ENCODE measurements at regions not wholly inside any gene's neighbourhood (a gene's known extent, or its start where the extent isn't known, plus 50 kb on each side); places are given as distances from the start of the nearest gene placed in this dataset.

GRCh38 chr2:76310894-76311633, 600.3 kb upstream of the GCFC2 start:
- H3K79me2 ChIP-seq (ENCODE audit: insufficient read depth, low read length): no peaks in the 10 kb centered on the region
- no peak overlapping the region for H3K27ac ChIP-seq (ENCODE audit: low read depth, low read length)
- no peaks in the 10 kb centered on the region for H3K36me3 ChIP-seq (ENCODE audit: insufficient read depth, low read length)
- no peak overlapping the region for H3K4me3 ChIP-seq (ENCODE audit: insufficient read depth, low read length)
- no peaks in the 10 kb centered on the region for H3K27me3 ChIP-seq (ENCODE audit: insufficient read depth, low read length)
- no peaks in the 10 kb centered on the region for H3K4me1 ChIP-seq (ENCODE audit: insufficient read depth, low read length)
- DNase-seq (ENCODE audit: insufficient read length, low spot score, missing footprints): no peak
- no peak for TF ChIP-seq CTCF (IDR thresholded peaks at IDR 0.05; ENCODE audit: extremely low read depth, low read depth, low read length)
- no peaks in the 10 kb centered on the region for H4K20me1 ChIP-seq (ENCODE audit: insufficient read depth, low read length)
- H3K9me3 ChIP-seq (ENCODE audit: low read depth, low read length): no peaks in the 10 kb centered on the region
- no peak overlapping the region for H2AFZ ChIP-seq (ENCODE audit: low read length)
- no peak overlapping the region for H3K4me2 ChIP-seq (ENCODE audit: insufficient read depth, low read length)

- Histone ChIP-seq H2AFZ (ENCODE audit: low read length) (no peak overlapping the region), H3K4me1 (ENCODE audit: insufficient read depth, low read length) (no peaks in the 10 kb centered on the region), H3K4me2 (ENCODE audit: insufficient read depth, low read length) (no peak overlapping the region), H3K36me3 (ENCODE audit: insufficient read depth, low read length) (no peaks in the 10 kb centered on the region), H3K27ac (ENCODE audit: low read depth, low read length) (no peak overlapping the region), H3K27me3 (ENCODE audit: insufficient read depth, low read length) (no peaks in the 10 kb centered on the region), H3K9me3 (ENCODE audit: low read depth, low read length) (no peaks in the 10 kb centered on the region), H3K79me2 (ENCODE audit: insufficient read depth, low read length) (no peaks in the 10 kb centered on the region), H4K20me1 (ENCODE audit: insufficient read depth, low read length) (no peaks in the 10 kb centered on the region), H3K4me3 (ENCODE audit: insufficient read depth, low read length) (no peak overlapping the region)
- TF ChIP-seq CTCF (IDR thresholded peaks at IDR 0.05; ENCODE audit: extremely low read depth, low read depth, low read length): no peak
- no peak for DNase-seq (ENCODE audit: insufficient read length, low spot score, missing footprints)
These were observed 596.8 kb upstream of the GCFC2 start for GRCh38 chr2:76307495-76307894.

GRCh38 chr2:76298041-76298440, 587.3 kb upstream of the GCFC2 start:
- Histone ChIP-seq H3K27ac (ENCODE audit: low read depth, low read length) (no peak overlapping the region), H3K4me1 (ENCODE audit: insufficient read depth, low read length) (no peaks in the 10 kb centered on the region), H3K9me3 (ENCODE audit: low read depth, low read length) (peaks cover 2% of the 10 kb centered on the region), H3K4me3 (ENCODE audit: insufficient read depth, low read length) (no peak overlapping the region), H3K4me2 (ENCODE audit: insufficient read depth, low read length) (no peak overlapping the region), H3K79me2 (ENCODE audit: insufficient read depth, low read length) (no peaks in the 10 kb centered on the region), H2AFZ (ENCODE audit: low read length) (no peak overlapping the region), H3K36me3 (ENCODE audit: insufficient read depth, low read length) (no peaks in the 10 kb centered on the region), H4K20me1 (ENCODE audit: insufficient read depth, low read length) (no peaks in the 10 kb centered on the region), H3K27me3 (ENCODE audit: insufficient read depth, low read length) (no peaks in the 10 kb centered on the region)
- no peak for TF ChIP-seq CTCF (IDR thresholded peaks at IDR 0.05; ENCODE audit: extremely low read depth, low read depth, low read length)
- no peak for DNase-seq (ENCODE audit: insufficient read length, low spot score, missing footprints)

- no peak for TF ChIP-seq CTCF (IDR thresholded peaks at IDR 0.05; ENCODE audit: extremely low read depth, low read depth, low read length)
- H4K20me1 ChIP-seq (ENCODE audit: insufficient read depth, low read length): no peaks in the 10 kb centered on the region
These were observed 585.7 kb upstream of the GCFC2 start for GRCh38 chr2:76296438-76296837.

More at GRCh38 chr2:76296438-76296837, 585.7 kb upstream of the GCFC2 start:
- no peak for DNase-seq (ENCODE audit: insufficient read length, low spot score, missing footprints)
- Histone ChIP-seq H3K4me3 (ENCODE audit: insufficient read depth, low read length) (no peak overlapping the region), H3K27me3 (ENCODE audit: insufficient read depth, low read length) (no peaks in the 10 kb centered on the region), H3K4me2 (ENCODE audit: insufficient read depth, low read length) (no peak overlapping the region), H3K36me3 (ENCODE audit: insufficient read depth, low read length) (no peaks in the 10 kb centered on the region), H3K4me1 (ENCODE audit: insufficient read depth, low read length) (no peaks in the 10 kb centered on the region), H3K9me3 (ENCODE audit: low read depth, low read length) (no peaks in the 10 kb centered on the region), H3K27ac (ENCODE audit: low read depth, low read length) (no peak overlapping the region), H3K79me2 (ENCODE audit: insufficient read depth, low read length) (no peaks in the 10 kb centered on the region), H2AFZ (ENCODE audit: low read length) (no peak overlapping the region)
